Cerebellar cortex (tissue), 1 donor: ENCODE measurements at regions not wholly inside any gene's neighbourhood (a gene's known extent, or its start where the extent isn't known, plus 50 kb on each side); places are given as distances from the start of the nearest gene placed in this dataset.
A peak's percentile ranks its signal among the peaks of the same experiment; 100 is the strongest.
"Not testable (repeated sequence)": the region's sequence is repeated elsewhere in the genome, so short reads cannot be mapped to it uniquely, and the experiment has no call there.

Experiments used
- DNase-seq: peaks from one replicate; pipeline ENCODE4 v3.0.0-alpha.2; 2015; ENCODE audit warnings: low spot score

DNA sequence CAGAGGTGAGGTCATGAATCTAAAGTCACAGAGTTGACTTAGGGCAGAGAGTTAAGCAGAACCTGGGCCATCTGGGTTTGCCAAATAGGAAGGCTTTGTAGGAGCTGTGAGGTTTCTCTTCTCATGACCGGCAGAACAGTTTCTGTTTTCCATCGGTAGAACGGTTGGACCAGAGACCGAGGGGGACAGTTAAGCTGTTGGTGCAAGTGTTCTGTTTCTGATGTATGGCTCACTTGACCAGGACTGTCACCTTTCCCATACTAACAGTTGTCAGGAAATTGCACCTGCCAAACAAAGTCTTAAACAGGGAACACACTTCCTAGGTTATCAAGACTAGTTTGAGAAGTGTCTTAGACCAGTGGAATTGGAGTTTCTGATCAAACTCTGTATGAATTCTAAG lies 158.3 kb downstream of the PDCD6IP start:
- no peak for DNase-seq

DNA sequence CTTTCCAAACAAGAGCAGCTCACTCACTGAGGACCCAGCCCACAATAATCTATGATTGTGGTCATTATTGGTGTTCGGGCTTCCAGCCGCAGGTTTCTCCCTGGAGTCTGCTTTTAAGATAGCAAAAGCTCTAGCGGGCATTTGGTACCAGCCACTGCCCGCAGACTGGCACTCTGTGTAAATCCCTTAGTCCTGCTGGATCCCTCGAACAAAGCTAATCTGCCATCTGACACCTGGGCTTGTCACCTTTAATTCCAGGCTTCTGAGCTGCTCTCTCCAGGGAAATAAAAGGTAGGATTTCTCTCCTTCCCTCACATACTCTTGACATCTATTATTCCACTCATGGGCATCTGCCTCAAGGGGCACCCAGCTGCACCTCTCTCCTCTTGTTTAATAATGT lies 158.7 kb downstream of the PDCD6IP start:
- peak; percentile 43 for DNase-seq

DNA sequence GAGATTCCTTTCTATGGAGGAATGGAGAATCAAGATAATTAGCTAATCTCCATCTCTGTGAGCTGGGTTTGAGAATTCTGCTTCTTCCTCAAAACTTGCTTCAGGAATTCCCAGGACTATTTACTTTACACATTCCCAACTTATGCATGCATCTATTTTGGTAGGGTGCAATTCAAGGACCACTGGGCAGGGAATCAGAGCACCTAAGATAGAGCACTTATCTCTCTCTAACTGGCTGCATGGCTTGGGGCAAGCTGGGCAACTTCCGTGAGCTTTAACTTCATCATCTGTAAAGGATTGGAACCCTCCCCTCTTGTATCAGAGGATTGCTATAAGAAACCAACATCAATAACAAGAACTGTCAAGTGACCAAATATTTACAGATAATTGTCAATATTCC lies 160.2 kb downstream of the PDCD6IP start:
- no peak for DNase-seq

DNA sequence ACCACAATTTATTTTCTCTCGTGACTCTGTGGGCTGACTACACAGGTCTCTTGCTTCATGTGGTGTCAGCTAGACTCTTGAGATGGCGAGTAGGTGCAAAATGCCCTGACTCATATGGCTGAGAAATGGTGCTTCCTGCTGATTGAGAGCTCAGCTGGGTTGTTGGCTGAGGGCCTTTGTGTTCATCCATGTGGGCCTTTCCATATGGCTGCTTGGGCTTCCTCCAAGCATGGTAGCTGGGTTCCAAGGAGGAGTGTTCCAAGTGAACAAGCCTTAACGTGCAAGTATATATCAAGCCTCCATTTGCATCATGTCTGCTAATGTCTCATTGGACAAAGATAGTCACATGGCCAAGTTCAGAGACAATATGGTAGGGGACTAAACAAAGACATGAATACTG lies 164.0 kb downstream of the PDCD6IP start:
- peak; percentile 89 for DNase-seq

DNA sequence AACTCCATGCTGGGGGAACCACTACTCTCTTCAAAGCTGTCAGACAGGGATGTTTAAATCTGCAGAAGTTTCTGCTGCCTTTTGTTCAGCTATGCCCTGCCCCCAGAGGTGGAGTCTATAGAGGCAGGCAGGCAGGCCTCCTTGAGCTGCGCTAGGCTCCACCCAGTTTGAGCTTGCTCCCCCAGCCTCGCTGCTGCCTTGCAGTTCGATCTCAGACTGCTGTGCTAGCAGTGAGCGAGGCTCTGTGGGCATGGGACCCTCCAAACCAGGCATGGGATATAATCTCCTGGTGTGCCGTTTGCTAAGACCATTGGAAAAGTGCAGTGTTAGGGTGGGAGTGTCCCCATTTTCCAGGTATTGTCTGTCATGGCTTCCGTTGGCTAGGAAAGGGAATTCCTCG lies 171.8 kb downstream of the PDCD6IP start:
- DNase-seq = not testable (repeated sequence)

DNA sequence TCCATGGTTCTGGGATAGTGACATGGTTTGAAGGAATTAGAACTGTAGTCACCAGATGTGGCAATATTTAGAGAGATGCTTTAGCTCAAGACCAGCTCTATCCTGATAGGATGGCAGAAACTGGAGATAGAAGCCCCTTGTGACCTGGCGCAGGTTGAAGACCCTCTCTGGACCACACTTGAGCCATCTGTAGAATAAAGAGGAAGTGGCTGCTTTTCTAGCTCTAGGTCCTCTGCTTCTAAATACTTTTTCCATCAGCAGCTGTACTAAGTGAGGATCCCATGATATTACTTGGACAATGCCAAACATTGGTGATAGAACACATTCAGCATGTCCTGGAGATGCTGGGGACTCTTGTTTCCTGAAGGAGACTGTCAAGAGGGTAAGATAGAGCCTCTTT lies 172.6 kb downstream of the PDCD6IP start:
- no peak for DNase-seq

DNA sequence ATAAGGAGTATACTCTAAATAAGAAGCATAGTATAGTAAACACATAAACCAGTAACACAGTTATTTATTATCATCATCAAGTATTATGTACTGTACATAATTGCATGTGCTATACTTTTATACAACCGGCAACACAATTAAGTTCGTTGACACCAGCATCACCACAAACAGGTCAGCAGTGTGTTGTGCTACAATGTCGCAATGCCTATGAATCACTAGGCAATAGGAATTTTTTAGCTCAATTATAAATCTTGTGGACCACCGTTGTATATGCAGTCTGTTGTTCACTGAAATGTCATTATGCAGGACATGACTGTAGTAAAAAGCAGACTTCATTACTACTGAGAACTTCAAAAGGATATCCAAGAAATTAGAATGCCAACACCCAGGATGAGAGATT lies 177.0 kb downstream of the PDCD6IP start:
- DNase-seq = no peak

DNA sequence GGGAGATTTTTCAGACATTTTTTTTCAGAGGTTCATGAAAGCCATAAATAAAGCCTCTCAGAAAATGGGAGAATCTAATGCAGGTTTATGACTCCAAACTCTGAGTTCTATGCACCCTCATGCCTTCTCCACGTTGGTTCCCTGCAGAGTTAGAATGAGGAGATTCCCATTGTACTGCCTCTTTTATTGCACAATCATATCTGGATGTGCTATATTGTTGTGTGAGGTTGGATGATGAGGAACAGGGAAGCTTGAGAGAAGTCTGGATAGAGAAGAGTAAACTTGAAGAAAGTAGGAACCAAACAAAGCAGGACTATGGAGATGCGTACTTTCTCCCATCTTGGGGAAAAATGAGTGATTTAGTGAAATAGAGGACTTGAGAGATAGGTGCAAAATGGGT lies 178.8 kb downstream of the PDCD6IP start:
- DNase-seq = no peak

DNA sequence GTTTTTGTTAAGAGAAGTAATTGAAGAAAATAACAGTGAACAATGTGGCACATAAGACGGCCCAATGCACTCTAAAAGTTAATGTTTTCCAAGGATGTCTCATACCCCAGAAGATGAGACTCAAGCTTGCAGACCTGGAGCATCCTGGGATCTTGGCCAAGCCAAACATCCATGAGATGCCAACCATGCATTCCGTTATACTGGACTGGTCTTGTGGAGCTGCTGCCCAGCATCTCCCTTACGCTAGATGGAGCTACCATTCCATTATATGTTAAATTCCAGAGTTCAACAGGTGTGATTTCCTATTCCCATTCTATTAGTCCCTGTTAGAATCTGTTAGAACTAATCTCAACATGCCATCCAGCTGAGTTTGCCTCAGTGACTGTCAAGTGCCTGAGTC lies 181.8 kb downstream of the PDCD6IP start:
- DNase-seq = peak; percentile 72

DNA sequence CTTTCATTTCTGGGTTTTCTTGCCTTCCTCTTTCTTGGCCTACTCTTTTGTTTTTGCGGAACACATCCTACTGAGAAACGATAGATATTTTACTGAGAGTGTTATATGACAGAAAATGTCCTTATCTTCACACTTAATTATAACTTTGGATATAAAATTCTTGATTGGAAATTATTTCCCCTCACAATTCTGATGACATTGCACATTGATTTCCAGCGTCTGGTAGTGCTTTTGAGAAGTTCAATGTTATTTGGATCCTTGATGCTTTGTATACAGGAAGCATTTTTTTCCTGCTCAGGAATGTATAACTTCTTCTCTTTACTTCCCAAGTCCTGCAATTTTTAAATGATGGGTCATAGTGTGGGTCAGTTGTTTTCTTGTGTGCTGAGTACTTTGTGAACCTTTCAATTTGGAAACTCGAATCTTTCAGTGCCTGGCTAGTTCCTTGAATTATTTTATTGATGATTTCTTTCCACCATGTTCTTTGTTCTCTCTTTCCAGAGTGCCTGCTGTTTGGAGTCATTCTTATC lies 183.9 kb downstream of the PDCD6IP start:
- no peak for DNase-seq

DNA sequence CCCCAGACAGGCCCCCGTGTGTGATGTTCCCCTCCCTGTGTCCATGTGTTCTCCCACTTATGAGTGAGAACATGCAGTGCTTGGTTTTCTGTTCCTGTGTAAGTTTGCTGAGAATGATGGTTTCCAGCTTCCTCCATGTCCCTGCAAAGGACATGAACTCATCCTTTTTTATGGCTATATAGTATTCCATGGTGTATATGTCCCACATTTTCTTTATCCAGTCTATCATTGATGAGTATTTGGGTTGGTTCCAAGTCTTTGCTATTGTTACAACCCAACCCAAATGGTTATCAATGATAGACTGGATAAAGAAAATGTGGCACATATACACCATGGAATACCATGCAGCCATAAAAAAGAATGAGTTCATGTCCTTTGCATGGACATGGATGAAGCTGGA lies 184.5 kb downstream of the PDCD6IP start:
- not testable (repeated sequence) for DNase-seq

DNA sequence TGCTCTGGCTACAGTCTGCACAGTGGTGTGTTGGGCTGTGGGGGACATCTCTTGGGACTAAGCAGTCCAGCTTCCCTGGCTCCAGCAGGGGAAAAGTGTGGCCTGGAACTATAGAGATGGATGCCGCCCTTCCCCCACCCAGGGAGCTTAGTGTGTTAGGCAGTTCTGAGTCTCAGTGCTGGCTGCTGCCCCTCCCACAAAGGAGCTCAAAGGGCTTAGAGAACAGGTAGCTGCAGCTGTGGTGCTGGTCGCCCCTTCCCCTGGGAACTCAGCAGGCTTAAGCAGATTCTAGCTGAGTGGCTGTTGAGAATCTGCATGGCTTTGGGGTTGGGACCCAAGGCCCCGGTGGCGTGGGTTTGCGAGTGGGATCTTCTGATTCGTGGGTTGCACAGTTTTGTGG lies 190.8 kb downstream of the PDCD6IP start:
- DNase-seq = no peak

DNA sequence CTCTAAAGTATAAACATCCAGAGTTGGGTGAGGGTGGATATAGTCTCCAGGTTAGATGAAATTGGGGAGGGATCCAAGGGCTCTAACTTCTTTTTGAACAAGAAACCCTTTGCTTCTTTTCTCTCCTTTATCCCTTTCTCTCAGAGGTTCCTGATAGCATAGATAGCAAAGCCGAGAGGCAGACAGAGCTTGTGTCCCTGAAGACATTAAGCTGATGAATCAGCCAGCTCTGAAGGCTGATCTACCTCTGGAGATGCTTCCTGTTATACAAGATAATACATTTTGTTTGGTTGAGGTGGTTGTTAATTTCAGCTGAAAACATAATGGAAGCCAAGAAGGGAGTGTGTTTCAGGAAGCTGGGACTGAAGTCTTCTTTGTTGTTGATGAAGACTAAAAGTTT lies 193.2 kb downstream of the PDCD6IP start:
- DNase-seq = no peak

DNA sequence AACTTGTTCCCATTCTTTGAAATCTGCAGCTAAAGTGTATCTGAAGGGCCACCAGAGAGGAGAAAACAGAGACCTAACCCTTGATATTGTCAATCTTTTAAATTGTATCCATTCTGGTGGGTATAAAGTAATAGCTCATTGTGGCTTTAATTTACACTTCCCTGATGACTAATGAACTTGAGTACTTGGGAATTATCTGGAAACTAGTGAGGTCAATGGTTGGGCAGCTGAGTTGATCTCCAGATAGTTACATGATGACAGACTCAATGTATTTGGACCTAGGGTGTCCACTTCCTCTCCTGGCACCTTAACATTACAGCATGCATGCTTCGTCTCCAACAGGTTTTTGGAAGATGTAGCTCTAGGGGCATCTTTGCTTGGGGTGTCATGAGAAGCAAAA lies 195.2 kb downstream of the PDCD6IP start:
- no peak for DNase-seq

DNA sequence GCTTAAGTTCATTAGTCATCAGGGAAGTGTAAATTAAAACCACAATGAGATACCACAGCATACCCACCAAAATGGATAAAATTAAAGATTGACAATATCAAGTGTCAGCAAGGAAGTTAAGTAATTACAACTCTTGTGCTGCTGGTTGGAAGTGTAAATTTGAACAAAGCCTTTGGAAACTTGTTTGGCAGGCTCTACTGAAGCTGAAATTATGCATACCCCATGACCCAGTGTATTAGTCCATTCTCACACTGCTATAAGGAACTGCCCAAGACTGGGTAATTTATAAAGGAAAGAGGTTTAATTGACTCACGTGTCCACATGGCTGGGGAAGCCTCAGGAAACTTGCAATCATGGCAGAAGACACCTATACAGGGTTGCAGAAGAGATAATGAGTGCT lies 196.1 kb downstream of the PDCD6IP start:
- DNase-seq = no peak

DNA sequence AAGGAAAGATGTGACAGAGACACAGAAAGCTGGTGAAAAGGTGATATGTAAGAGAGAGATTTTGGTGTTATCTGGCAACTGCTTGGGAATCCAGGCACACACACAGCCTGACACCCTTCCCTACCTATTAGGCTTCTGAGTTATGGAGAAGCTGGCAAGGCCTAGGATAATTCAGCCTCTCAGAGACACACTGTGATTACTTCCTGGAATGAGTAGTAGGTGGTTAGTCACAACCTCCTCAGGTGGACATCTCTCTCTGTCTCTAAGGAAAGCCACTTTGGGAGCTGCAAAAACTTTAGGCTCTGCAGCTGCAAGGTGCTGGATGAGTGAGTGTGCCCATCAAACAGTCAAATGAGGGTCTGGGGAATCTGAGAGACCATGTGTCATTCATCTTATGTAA lies 201.9 kb downstream of the PDCD6IP start:
- no peak for DNase-seq

DNA sequence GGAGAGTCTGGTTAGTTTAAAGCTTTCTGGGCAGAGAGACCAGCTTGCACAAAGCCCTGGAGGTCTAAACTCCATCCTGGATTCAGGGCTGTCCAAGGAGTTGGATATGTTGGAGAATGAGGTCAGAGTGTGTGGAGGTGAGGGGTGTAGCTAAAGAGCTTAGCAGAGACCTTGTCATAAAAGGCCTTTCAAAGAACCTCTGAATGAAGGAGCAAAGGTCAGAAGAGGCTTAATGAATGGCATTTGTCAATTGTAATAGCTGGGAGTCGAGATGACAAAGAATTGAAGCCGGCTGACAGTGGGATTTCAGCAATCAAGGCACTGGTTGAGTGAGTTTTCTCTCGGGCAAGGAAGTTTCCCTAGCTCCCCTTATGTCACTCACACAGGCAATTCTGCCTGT lies 202.6 kb downstream of the PDCD6IP start:
- no peak for DNase-seq

DNA sequence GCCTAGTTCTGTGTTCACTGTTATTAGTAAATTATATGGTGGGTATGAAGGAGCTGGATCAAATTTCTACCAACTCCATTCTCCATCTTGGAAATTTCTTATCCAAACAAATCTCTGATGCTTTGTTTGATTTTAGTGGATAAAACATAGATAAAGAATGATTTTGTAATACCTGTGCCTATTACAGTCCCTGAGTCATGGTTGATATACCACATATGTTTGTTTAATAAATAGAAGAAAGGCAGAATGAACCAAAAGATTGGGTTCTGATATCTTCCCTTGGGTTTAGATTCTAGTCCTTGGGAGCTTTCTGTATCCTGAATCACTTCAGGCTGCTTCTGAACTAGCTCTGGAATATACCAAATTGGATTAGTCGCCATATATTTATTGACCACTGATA lies 203.6 kb downstream of the PDCD6IP start:
- no peak for DNase-seq

DNA sequence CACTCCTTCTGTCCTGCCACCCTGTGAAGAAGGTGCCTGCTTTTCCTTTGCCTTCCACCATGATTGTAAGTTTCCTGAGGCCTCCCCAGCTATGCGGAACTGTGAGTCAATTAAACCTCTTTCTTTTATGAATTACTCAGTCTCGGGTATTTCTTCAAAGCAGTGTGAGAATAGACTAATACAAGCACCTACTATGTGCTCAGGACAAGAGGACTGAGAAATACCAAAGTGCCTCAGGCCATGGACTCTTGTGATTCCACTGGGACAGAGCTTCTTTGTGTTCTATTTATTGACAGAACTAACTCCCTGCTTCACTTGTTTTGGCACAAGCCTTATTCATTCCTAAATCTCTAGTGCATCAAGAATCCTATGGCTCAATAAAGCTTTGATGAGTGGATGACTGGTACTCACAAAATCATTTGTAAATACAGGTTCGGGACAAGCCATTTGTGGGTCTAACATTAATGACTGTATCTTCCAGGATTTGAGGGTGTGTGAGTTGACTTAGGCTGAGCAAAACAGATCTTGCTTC lies 204.2 kb downstream of the PDCD6IP start:
- DNase-seq = no peak

DNA sequence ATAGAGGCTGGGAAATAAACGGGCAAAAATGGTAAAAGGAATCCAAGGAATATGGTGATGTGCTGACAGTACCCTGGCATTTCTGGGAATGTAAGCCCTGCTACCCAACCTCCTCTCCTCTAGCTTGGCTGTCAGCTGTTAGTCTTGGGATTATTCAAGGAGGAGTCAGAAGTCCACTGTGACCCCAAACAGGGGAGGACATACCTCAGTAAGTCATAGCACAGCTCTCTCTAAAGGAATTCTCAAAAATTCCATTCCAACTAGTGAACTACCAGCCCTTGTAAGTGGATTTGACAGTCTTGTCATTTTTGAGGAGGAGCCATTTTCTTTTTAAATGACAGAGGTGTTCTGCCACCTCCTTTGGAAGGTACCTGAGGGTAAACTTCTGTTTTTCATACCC lies 207.5 kb downstream of the PDCD6IP start:
- DNase-seq = no peak

DNA sequence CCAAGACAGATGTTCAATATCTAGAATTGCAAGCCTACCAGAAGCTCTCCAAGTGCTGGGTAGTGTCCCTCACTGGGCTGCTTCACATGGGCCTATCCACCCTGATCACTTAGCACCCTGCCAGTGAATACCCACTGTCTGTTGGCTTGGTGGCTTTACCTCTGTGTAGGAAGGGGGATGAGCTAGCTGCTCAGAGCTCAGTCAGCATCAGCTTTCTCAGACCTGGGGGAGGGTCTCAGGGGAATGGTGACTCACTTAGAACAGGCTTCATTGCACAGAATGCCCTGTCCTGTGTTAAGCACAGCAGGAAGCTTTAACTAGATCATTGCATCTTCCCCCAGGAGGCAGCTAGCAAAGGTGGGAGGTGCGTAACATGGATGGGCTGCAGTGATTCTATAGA lies 209.8 kb downstream of the PDCD6IP start:
- DNase-seq = no peak

DNA sequence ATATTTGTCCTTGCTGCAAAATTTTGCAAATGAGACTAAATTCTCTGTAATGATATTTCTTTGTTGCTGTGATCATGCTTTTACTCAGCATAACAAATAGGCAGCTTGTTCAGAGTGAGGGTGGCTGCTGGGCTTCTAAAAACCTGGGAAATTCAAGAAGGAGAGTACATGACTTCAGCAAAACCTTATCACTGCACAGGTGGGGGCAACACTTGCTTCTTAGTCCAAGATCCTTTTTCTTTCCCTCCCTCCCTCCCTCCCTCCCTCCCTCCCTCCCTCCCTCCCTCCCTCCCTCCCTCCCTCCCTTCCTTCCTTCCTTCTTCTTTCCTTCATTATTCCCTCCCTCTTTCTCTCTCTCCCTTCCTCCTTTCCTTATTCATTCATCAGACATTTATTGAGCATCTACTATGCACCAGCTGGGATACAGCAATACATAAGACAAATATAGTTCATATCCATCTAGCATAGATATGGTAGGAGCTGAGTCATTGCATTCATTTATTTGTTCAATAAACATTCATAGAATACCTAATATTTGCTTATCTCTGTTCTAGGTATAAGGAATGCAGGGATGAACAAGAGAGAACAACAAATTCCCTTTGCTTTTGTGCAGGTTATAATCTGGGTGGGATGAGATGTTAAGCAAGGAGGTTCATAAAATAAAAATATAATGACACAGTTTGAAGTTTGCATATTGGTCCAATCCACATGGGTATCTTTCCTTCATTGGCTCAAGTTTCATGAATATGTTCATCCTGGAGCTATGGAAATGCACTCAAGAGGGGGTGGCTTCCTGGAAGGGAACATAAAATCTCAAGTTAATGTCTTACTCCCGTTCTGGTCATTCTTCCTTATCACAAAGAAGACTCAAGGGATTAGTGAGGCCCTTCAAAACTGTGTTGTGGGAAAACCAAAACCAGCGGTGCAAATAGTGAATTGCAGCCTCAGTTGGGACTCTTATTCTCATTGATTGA lies 210.7 kb downstream of the PDCD6IP start:
- no peak for DNase-seq
